Osteoblast (primary cell): ENCODE measurements at regions not wholly inside any gene's neighbourhood (a gene's known extent, or its start where the extent isn't known, plus 50 kb on each side); places are given as distances from the start of the nearest gene placed in this dataset.

Experiments
- DNase-seq: peaks from one replicate; pipeline ENCODE4 v3.0.0; 2011; ENCODE audit warnings: low spot score, mixed read lengths; ENCODE audit not compliant: insufficient read length; ENCODE audit errors: missing footprints
- H2AFZ ChIP-seq: 2 replicates; pipeline ENCODE4 v1.6.0; 2011; ENCODE audit warnings: mild to moderate bottlenecking, low read length
- H3K27ac ChIP-seq: 2 replicates; pipeline ENCODE4 v1.5.1; 2011; ENCODE audit warnings: mild to moderate bottlenecking, low read depth, low read length, moderate library complexity
- H3K27me3 ChIP-seq: 2 replicates; pipeline ENCODE4 v1.6.0; 2012; ENCODE audit warnings: mild to moderate bottlenecking, control low read depth, inconsistent platforms, low read length, moderate library complexity; ENCODE audit not compliant: insufficient read depth
- H3K36me3 ChIP-seq: 2 replicates; pipeline ENCODE4 v1.5.1; 2011; ENCODE audit warnings: mild to moderate bottlenecking, low read length, control low read depth, moderate library complexity; ENCODE audit not compliant: insufficient read depth
- H3K4me1 ChIP-seq: 2 replicates; pipeline ENCODE4 v1.5.1; 2011; ENCODE audit warnings: mild to moderate bottlenecking, low read length, control low read depth, moderate library complexity; ENCODE audit not compliant: insufficient read depth
- H3K4me2 ChIP-seq: 2 replicates; pipeline ENCODE4 v1.6.0; 2011; ENCODE audit warnings: mild to moderate bottlenecking, low read length; ENCODE audit not compliant: insufficient read depth
- H3K4me3 ChIP-seq: fragments of 200-600 bp; sonication (generic); 3 replicates; pipeline ENCODE4 v1.5.1; 2012; ENCODE audit warnings: mild to moderate bottlenecking, low read length, inconsistent platforms; ENCODE audit not compliant: insufficient read depth
- H3K79me2 ChIP-seq: 2 replicates; pipeline ENCODE4 v1.6.0; 2012; ENCODE audit warnings: mild to moderate bottlenecking, low read length, control low read depth, inconsistent platforms; ENCODE audit not compliant: insufficient read depth
- H3K9me3 ChIP-seq: 2 replicates; pipeline ENCODE4 v1.5.1; 2011; ENCODE audit warnings: low read depth, low read length, control low read depth
- H4K20me1 ChIP-seq: 2 replicates; pipeline ENCODE4 v1.6.0; 2012; ENCODE audit warnings: mild to moderate bottlenecking, low read length, control low read depth; ENCODE audit not compliant: insufficient read depth
- TF ChIP-seq, protein P1 (sequence below): IDR thresholded peaks from 2 replicates; pipeline ENCODE4 v1.5.1; 2011; ENCODE audit warnings: mild to moderate bottlenecking, low read depth, low read length, moderate library complexity; ENCODE audit errors: extremely low read depth

GRCh38 chr7:52143219-52143618 is 826.6 kb upstream of the COBL start:
- no peaks in the 10 kb centered on the region for H3K27me3 ChIP-seq
- TF ChIP-seq, protein P1, sequence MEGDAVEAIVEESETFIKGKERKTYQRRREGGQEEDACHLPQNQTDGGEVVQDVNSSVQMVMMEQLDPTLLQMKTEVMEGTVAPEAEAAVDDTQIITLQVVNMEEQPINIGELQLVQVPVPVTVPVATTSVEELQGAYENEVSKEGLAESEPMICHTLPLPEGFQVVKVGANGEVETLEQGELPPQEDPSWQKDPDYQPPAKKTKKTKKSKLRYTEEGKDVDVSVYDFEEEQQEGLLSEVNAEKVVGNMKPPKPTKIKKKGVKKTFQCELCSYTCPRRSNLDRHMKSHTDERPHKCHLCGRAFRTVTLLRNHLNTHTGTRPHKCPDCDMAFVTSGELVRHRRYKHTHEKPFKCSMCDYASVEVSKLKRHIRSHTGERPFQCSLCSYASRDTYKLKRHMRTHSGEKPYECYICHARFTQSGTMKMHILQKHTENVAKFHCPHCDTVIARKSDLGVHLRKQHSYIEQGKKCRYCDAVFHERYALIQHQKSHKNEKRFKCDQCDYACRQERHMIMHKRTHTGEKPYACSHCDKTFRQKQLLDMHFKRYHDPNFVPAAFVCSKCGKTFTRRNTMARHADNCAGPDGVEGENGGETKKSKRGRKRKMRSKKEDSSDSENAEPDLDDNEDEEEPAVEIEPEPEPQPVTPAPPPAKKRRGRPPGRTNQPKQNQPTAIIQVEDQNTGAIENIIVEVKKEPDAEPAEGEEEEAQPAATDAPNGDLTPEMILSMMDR = no peak
- H3K4me2 ChIP-seq = no peak overlapping the region
- no peaks in the 10 kb centered on the region for H3K4me1 ChIP-seq
- no peaks in the 10 kb centered on the region for H3K79me2 ChIP-seq
- no peak for DNase-seq
- no peaks in the 10 kb centered on the region for H3K36me3 ChIP-seq
- H3K27ac ChIP-seq = no peak overlapping the region
- H3K4me3 ChIP-seq = no peak overlapping the region
- H2AFZ ChIP-seq = no peak overlapping the region
- H3K9me3 ChIP-seq = no peaks in the 10 kb centered on the region
- no peaks in the 10 kb centered on the region for H4K20me1 ChIP-seq

- Histone ChIP-seq H3K27me3 (no peaks in the 10 kb centered on the region), H3K79me2 (no peaks in the 10 kb centered on the region), H3K9me3 (no peaks in the 10 kb centered on the region), H3K27ac (no peak overlapping the region), H4K20me1 (no peaks in the 10 kb centered on the region), H3K4me2 (no peak overlapping the region), H3K36me3 (no peaks in the 10 kb centered on the region), H3K4me1 (no peaks in the 10 kb centered on the region), H3K4me3 (no peak overlapping the region), H2AFZ (no peak overlapping the region)
- DNase-seq = no peak
- TF ChIP-seq, protein P1 = no peak
These were observed 824.2 kb upstream of the COBL start for GRCh38 chr7:52140851-52141250.

DNA sequence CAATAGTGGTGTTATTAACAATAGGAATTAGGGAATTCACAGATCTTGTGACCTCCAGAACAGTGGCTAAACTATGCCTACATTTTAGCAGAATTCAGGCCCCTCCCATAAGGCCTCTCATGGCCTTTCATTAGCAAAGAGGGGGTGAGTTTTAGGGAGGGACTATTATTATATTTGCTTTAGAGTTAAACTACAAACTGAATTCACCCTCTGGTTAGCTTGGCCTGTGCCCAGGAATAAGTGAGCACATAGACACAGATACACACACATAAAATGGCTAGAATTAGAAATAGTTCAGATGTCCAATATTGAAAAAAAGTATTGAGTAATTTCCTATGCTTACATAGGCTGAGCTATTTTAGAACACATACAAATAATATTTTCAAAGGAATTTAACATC is 818.8 kb upstream of the COBL start:
- H3K4me2 ChIP-seq = no peak overlapping the region
- no peaks in the 10 kb centered on the region for H3K36me3 ChIP-seq
- no peaks in the 10 kb centered on the region for H3K4me1 ChIP-seq
- no peak for DNase-seq
- H3K4me3 ChIP-seq = no peak overlapping the region
- H3K79me2 ChIP-seq = no peaks in the 10 kb centered on the region
- H3K27ac ChIP-seq = no peak overlapping the region
- no peaks in the 10 kb centered on the region for H3K9me3 ChIP-seq
- H3K27me3 ChIP-seq = no peaks in the 10 kb centered on the region
- TF ChIP-seq, protein P1 = no peak
- no peaks in the 10 kb centered on the region for H4K20me1 ChIP-seq
- H2AFZ ChIP-seq = no peak overlapping the region

- H3K4me3 ChIP-seq = no peak overlapping the region
These were observed 812.7 kb upstream of the COBL start for GRCh38 chr7:52129278-52129677.

More at GRCh38 chr7:52129278-52129677, 812.7 kb upstream of the COBL start:
- TF ChIP-seq, protein P1 = no peak
- Histone ChIP-seq H3K36me3 (no peaks in the 10 kb centered on the region), H2AFZ (no peak overlapping the region), H3K79me2 (no peaks in the 10 kb centered on the region), H3K4me1 (no peaks in the 10 kb centered on the region), H3K27me3 (no peaks in the 10 kb centered on the region), H3K27ac (no peak overlapping the region), H4K20me1 (no peaks in the 10 kb centered on the region), H3K4me2 (no peak overlapping the region), H3K9me3 (no peaks in the 10 kb centered on the region)
- DNase-seq = no peak
